Esophagus muscularis mucosa (tissue), 4 donors: ENCODE measurements at regions not wholly inside any gene's neighbourhood (a gene's known extent, or its start where the extent isn't known, plus 50 kb on each side); places are given as distances from the start of the nearest gene placed in this dataset.

Source experiments
- DNase-seq: peaks from one replicate; pipeline ENCODE4 v3.0.0-alpha.2; 2017; ENCODE audit errors: extremely low spot score
- H3K27ac ChIP-seq, 4 donors: fragments of 200-600 bp; sonication (generic); replicated peaks in 1 of 4; 1 replicate in 3 of 4; 2 replicates in 1 of 4; pipeline ENCODE4 v1.5.1; 2016 to 2019; ENCODE audit warnings: mild to moderate bottlenecking in 1 of 4
- H3K27me3 ChIP-seq, 4 donors: fragments of 200-600 bp; sonication (generic); one replicate each; pipeline versions ENCODE4 v1.5.1 to v1.6.0; 2016 to 2019
- H3K36me3 ChIP-seq, 4 donors: fragments of 200-600 bp; sonication (generic); one replicate each; pipeline ENCODE4 v1.5.1; 2016 to 2019
- H3K4me1 ChIP-seq, 4 donors: fragments of 200-600 bp; sonication (generic); one replicate each; pipeline ENCODE4 v1.5.1; 2016 to 2019
- H3K4me3 ChIP-seq, 4 donors: fragments of 200-600 bp; sonication (generic); 1 replicate in 2 of 4; 2 replicates in 2 of 4; pipeline ENCODE4 v1.5.1; 2016 to 2019; ENCODE audit warnings: mild to moderate bottlenecking in 4 of 4, moderate library complexity in 1 of 4
- H3K9me3 ChIP-seq, 4 donors: fragments of 200-600 bp; sonication (generic); 1 replicate in 3 of 4; 2 replicates in 1 of 4; pipeline ENCODE4 v1.5.1; 2016 to 2019
- CTCF ChIP-seq, 3 experiments: fragments of 200-600 bp in 2 of 3; fragments of 450-650 bp in 1 of 3; sonication (generic) in 2 of 3; IDR thresholded peaks; one replicate each; pipeline ENCODE4 v1.5.1; 2017 to 2019; ENCODE audit warnings: antibody characterized with exemption in 3 of 3, mild to moderate bottlenecking in 2 of 3, moderate library complexity in 1 of 3
- EP300 ChIP-seq: sonication (generic); formaldehyde crosslinking; IDR thresholded peaks from one replicate; pipeline ENCODE4 v1.6.1; 2017; ENCODE audit warnings: antibody characterized with exemption
- POLR2A ChIP-seq: fragments of 450-650 bp; IDR thresholded peaks from one replicate; pipeline ENCODE4 v1.6.1; 2017; ENCODE audit warnings: antibody characterized with exemption, moderate library complexity, mild to moderate bottlenecking, low read depth
- POLR2AphosphoS5 ChIP-seq, 2 donors: sonication (generic); formaldehyde crosslinking; IDR thresholded peaks; one replicate each; pipeline ENCODE4 v1.6.1; 2017; ENCODE audit warnings: antibody characterized with exemption in 2 of 2
- WGBS: methylation state at CpG from one replicate; pipeline ENCODE4 v1.1.5; 2018; 5-methylcytosine and 5-hydroxymethylcytosine counted together
- intact Hi-C: fragments of 100-400 bp; cut with DNase I; formaldehyde crosslinking; loops from one replicate; pipeline ENCODE4 v1.15.1; 2023

DNA sequence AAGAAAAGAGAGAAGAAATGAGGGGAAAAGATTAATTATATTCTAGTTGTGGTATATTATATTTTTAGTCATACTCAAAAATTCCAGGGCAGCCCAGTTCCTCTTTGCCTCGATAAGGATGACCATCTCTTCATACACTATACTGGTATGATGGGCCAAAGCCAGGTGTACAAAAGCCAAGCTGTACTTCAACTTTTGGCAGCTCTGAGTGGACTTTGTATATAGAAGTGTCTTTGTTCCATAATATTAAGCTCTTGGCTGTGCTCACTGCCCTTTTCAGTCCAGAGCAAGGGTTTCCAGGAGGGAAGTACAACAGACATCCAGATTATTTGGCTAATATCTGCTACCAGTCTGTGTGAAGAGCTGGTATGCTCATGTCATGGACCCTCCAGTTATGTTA, 934.3 kb upstream of the CDH10 start:
- intact Hi-C loops = no loop called here
- TF ChIP-seq POLR2A = no peak
- TF ChIP-seq CTCF (IDR thresholded peaks at IDR 0.05) = no peak
- no peak for TF ChIP-seq EP300
- TF ChIP-seq POLR2AphosphoS5 (IDR thresholded peaks at IDR 0.05) = no peak

DNA sequence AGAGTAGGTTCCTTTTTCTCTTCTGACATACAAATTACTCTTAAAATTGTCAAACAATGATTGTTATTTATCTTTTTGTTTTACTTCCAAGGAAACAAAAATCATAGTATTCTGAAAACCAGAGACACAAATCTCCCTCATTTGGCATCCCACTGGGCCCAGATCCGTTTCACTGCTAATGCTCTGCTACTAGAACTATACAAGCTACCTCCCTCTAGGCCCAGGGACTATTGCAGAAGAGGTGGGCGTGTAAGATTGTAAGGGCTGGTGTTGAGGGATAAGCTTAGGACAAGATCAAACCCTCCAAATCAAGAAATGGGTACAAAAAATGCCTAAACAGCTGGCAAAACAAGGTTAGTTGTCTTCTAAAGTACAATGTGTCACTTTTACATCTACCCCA, 928.9 kb upstream of the CDH10 start:
- intact Hi-C loops = no loop called here
- H3K4me1 ChIP-seq = peaks cover 0 to under 1% (median 0%) of the 10 kb centered on the region in 4 donors

More for the DNA sequence above, 934.3 kb upstream of the CDH10 start:
- H3K4me3 ChIP-seq = no peak overlapping the region
- no peak for DNase-seq
- H3K4me1 ChIP-seq = peaks cover 0 to 8% (median 3%) of the 10 kb centered on the region in 4 donors
- H3K27me3 ChIP-seq = no peaks in the 10 kb centered on the region
- 41% methylated on average over 1 of the region's 1 CpG for WGBS
- H3K9me3 ChIP-seq = no peaks in the 10 kb centered on the region
- no peaks in the 10 kb centered on the region for H3K36me3 ChIP-seq
- no peak overlapping the region for H3K27ac ChIP-seq

DNA sequence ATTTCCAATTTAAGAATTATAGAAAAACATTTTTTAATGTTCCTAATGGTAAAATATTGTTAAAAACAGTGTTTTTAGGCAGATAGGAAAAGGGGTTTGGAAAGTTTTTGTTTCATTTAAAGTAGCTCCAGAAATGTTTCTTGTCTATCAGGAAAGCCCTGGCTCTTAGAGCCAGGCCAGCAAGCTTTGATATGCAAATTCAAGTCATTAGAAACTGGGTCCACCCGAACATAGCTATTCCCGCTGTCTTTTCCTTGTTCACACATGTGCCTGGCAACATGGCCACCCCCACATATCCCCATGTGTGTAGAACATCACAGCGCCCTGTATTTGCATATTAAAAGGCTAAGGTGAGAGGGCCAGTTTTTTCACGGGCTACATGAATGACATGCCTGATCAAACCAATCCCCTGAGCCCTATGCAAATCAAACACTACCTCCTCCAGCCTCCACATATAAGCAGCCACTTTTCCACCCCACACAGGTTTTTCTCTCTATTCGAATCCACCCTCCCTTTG, 925.3 kb upstream of the CDH10 start:
- intact Hi-C loops = no loop called here
- Histone ChIP-seq H3K9me3 (peaks cover 0 to 6% (median 2%) of the 10 kb centered on the region in 4 donors), H3K27ac (no peak overlapping the region), H3K36me3 (no peaks in the 10 kb centered on the region), H3K4me1 (no peaks in the 10 kb centered on the region), H3K27me3 (no peaks in the 10 kb centered on the region), H3K4me3 (no peak overlapping the region)
- no peak for DNase-seq
- TF ChIP-seq EP300 = no peak
- TF ChIP-seq POLR2AphosphoS5 (IDR thresholded peaks at IDR 0.05) = no peak
- TF ChIP-seq CTCF (IDR thresholded peaks at IDR 0.05) = no peak
- TF ChIP-seq POLR2A = no peak
- 83% methylated on average over 5 of the region's 5 CpGs for WGBS

More for the DNA sequence above, 928.9 kb upstream of the CDH10 start:
- WGBS = 57% methylated on average over 2 of the region's 2 CpGs
- TF ChIP-seq POLR2A = no peak
- no peak for TF ChIP-seq POLR2AphosphoS5 (IDR thresholded peaks at IDR 0.05)
- no peak for TF ChIP-seq CTCF (IDR thresholded peaks at IDR 0.05)
- no peak for TF ChIP-seq EP300
- no peaks in the 10 kb centered on the region for H3K36me3 ChIP-seq
- no peak overlapping the region for H3K4me3 ChIP-seq
- H3K27me3 ChIP-seq = no peaks in the 10 kb centered on the region
- no peak for DNase-seq
- peaks cover 0 to 6% (median 2%) of the 10 kb centered on the region in 4 donors for H3K9me3 ChIP-seq
- no peak overlapping the region for H3K27ac ChIP-seq

DNA sequence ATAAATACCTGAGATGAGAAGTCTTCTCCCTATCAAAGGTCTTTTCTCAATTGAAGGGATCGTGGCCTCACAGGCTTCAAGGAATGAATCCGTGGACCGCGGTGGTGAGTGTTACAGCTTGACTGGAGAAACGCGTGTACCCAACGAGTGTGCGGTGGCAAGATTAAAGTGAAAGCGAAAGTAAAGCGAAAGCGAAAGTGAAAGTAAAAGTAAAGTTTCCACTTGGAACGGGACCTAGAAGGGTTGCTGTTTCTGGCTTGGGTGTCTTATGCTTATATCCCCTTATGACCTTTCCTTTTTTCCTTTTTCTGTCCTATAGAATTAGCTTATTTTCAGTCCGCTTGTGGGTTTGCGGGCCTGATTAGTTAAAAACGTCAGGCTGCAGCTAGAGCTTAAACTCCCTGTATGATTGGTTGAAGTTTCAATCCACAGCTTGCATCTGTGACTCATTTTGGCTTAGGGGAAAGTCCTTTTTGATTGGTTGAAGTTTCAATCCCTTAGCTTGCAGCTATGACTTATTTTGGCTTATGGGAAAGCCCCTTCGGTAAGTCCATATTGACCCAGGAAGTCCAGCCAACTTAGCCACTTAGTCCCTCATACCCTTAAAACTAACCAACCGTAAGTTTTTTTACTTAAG, 924.3 kb upstream of the CDH10 start:
- Histone ChIP-seq H3K27ac (no peak overlapping the region), H3K9me3 (peaks cover 0 to 6% (median 2%) of the 10 kb centered on the region in 4 donors), H3K4me1 (no peaks in the 10 kb centered on the region), H3K36me3 (no peaks in the 10 kb centered on the region), H3K27me3 (no peaks in the 10 kb centered on the region), H3K4me3 (no peak overlapping the region)
- intact Hi-C loops = no loop called here
- WGBS = 91% methylated on average over 17 of the region's 17 CpGs
- TF ChIP-seq EP300 (no peak), CTCF (IDR thresholded peaks at IDR 0.05) (no peak), POLR2A (no peak), POLR2AphosphoS5 (IDR thresholded peaks at IDR 0.05) (no peak)
- no peak for DNase-seq

GRCh38 chr5:25568294-25568693, 923.5 kb upstream of the CDH10 start:
- TF ChIP-seq CTCF (IDR thresholded peaks at IDR 0.05) (no peak), EP300 (no peak), POLR2AphosphoS5 (IDR thresholded peaks at IDR 0.05) (no peak), POLR2A (no peak)
- intact Hi-C loops = no loop called here
- 88% methylated on average over 1 of the region's 1 CpG for WGBS
- Histone ChIP-seq H3K27me3 (no peaks in the 10 kb centered on the region), H3K4me3 (no peak overlapping the region), H3K9me3 (peaks cover 0 to 6% (median 2%) of the 10 kb centered on the region in 4 donors), H3K4me1 (no peaks in the 10 kb centered on the region), H3K27ac (no peak overlapping the region), H3K36me3 (no peaks in the 10 kb centered on the region)
- no peak for DNase-seq
